H1 (cell line): ENCODE measurements at regions not wholly inside any gene's neighbourhood (a gene's known extent, or its start where the extent isn't known, plus 50 kb on each side); places are given as distances from the start of the nearest gene placed in this dataset.

Experiments
- ATF2 ChIP-seq: IDR thresholded peaks from 2 replicates; pipeline ENCODE4 v1.6.1; 2012; ENCODE audit warnings: low read length, inconsistent platforms
- CEBPB ChIP-seq: IDR thresholded peaks from 2 replicates; pipeline ENCODE4 v1.6.1; 2012; ENCODE audit warnings: low read depth, low read length
- EGR1 ChIP-seq: IDR thresholded peaks from 2 replicates; pipeline ENCODE4 v1.6.1; 2011; ENCODE audit warnings: low read depth, low read length, borderline replicate concordance
- EZH2 ChIP-seq: fragments of 200-600 bp; sonication (generic); IDR thresholded peaks from 2 replicates; pipeline ENCODE4 v1.7.1; 2012; ENCODE audit warnings: low read depth, mild to moderate bottlenecking, moderate library complexity, low read length, inconsistent platforms; ENCODE audit not compliant: severe bottlenecking
- FOSL1 ChIP-seq: IDR thresholded peaks from 2 replicates; pipeline ENCODE4 v1.6.1; 2011; ENCODE audit warnings: mild to moderate bottlenecking, low read depth, low read length, moderate library complexity; ENCODE audit not compliant: insufficient read depth
- GTF2F1 ChIP-seq: IDR thresholded peaks from 2 replicates; pipeline ENCODE4 v1.6.1; 2012; ENCODE audit warnings: low read depth, low read length, improper control_type of control experiment, borderline replicate concordance
- POLR2A ChIP-seq, 2 experiments: IDR thresholded peaks; 1 replicate in 1 of 2; 2 replicates in 1 of 2; pipeline ENCODE4 v1.6.1; 2011; ENCODE audit warnings: low read depth in 2 of 2, low read length in 2 of 2, mild to moderate bottlenecking in 2 of 2; ENCODE audit errors: control extremely low read depth in 1 of 2
- POU5F1 ChIP-seq: IDR thresholded peaks from 2 replicates; pipeline ENCODE4 v1.6.1; 2011; ENCODE audit warnings: low read depth, mild to moderate bottlenecking, low read length, moderate library complexity
- SP2 ChIP-seq: IDR thresholded peaks from 2 replicates; pipeline ENCODE4 v1.6.1; 2012; ENCODE audit warnings: mild to moderate bottlenecking, low read length, inconsistent platforms
- SP4 ChIP-seq: IDR thresholded peaks from 2 replicates; pipeline ENCODE4 v1.6.1; 2012; ENCODE audit warnings: low read length, inconsistent platforms
- SRF ChIP-seq: IDR thresholded peaks from 2 replicates; pipeline ENCODE4 v1.6.1; 2011; ENCODE audit warnings: mild to moderate bottlenecking, low read depth, low read length, moderate library complexity
- TAF1 ChIP-seq: IDR thresholded peaks from 2 replicates; pipeline ENCODE4 v1.6.1; 2011; ENCODE audit warnings: mild to moderate bottlenecking, low read depth, low read length
- TAF7 ChIP-seq: optimal IDR thresholded peaks from 2 replicates; pipeline ENCODE3; 2011; ENCODE audit warnings: low read depth, mild to moderate bottlenecking, inconsistent platforms, low read length, moderate library complexity, borderline replicate concordance
- YY1 ChIP-seq: IDR thresholded peaks from 2 replicates; pipeline ENCODE4 v1.6.1; 2011; ENCODE audit warnings: low read depth, mild to moderate bottlenecking, low read length

GRCh38 chr7:84364708-84365107 is 170.1 kb upstream of the SEMA3A start (continued):
- TF ChIP-seq TAF1 (no peak), EGR1 (no peak), ATF2 (no peak), SRF (no peak), TAF7 (no peak), EZH2 (no peak), SP2 (no peak), SP4 (no peak), FOSL1 (no peak), YY1 (no peak), POLR2A (IDR thresholded peaks at IDR 0.05; ENCODE audit: control extremely low read depth in 1 of 2, low read depth in 2 of 2, low read length in 2 of 2) (no peak), CEBPB (no peak), GTF2F1 (no peak), POU5F1 (no peak)
